ENCODE measurements at regions not wholly inside any gene's neighbourhood (a gene's known extent, or its start where the extent isn't known, plus 50 kb on each side); places are given as distances from the start of the nearest gene placed in this dataset.

- BruUV-seq (replicated peaks) = no TSS peak
- POLR2A ChIA-PET (ENCODE audit: low non-redundant PET) = no interaction called here
- no peak for DNase-seq (ENCODE audit: low spot score)
- CTCF ChIA-PET = no interaction called here
- Histone ChIP-seq H3K27me3 (replicated peaks; ENCODE audit: insufficient read depth, low read depth, low read length, poor library complexity) (peaks cover 3% of the 10 kb centered on the region), H3K4me1 (ENCODE audit: insufficient read depth, low read length, poor library complexity, severe bottlenecking) (no peaks in the 10 kb centered on the region), H3K27ac (ENCODE audit: low read depth, low read length, poor library complexity, severe bottlenecking) (no peak overlapping the region), H3K36me3 (ENCODE audit: insufficient read depth, low read length, poor library complexity, severe bottlenecking) (no peaks in the 10 kb centered on the region), H3K4me3 (ENCODE audit: low read depth, low read length, poor library complexity, severe bottlenecking) (no peak overlapping the region), H3K9me3 (ENCODE audit: low read depth, low read length, poor library complexity, severe bottlenecking) (no peaks in the 10 kb centered on the region)
- intact Hi-C loops (cut with micrococcal nuclease; ENCODE audit: unreplicated experiment) = no loop called here
- TF ChIP-seq EZH2 (IDR thresholded peaks at IDR 0.05; ENCODE audit: borderline replicate concordance, low read depth, low read length, poor library complexity, severe bottlenecking) (no peak), CTCF (conservative IDR thresholded peaks at IDR 0.05; ENCODE audit: low read depth, low read length) (no peak)
Observed at GRCh38 chr5:98041661-98042060, 731.8 kb upstream of the RGMB start.

DNA sequence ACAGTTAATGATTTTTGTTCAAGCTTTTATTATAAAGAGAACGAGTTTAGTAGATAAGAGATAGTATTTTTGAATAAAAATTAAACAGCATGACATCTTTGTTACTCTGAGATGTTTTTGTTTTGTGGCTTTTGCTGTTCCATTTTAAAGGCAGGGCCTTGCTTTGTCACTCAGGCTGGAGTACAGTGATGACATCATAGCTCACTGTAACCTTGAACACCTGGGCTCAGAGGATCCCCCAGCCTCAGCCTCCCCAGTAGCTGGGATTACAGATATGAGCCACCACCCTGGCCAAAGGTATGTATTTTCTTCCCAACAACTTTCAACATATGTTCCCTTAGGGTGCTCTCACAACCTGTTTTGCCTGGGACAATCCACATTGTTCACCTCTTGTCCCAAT, 730.9 kb upstream of the RGMB start:
- TF ChIP-seq CTCF (conservative IDR thresholded peaks at IDR 0.05; ENCODE audit: low read depth, low read length) (no peak), EZH2 (IDR thresholded peaks at IDR 0.05; ENCODE audit: borderline replicate concordance, low read depth, low read length, poor library complexity, severe bottlenecking) (no peak)
- H3K4me1 ChIP-seq (ENCODE audit: insufficient read depth, low read length, poor library complexity, severe bottlenecking) = no peaks in the 10 kb centered on the region
- H3K9me3 ChIP-seq (ENCODE audit: low read depth, low read length, poor library complexity, severe bottlenecking) = no peaks in the 10 kb centered on the region
- CTCF ChIA-PET = no interaction called here
- H3K4me3 ChIP-seq (ENCODE audit: low read depth, low read length, poor library complexity, severe bottlenecking) = no peak overlapping the region
- H3K36me3 ChIP-seq (ENCODE audit: insufficient read depth, low read length, poor library complexity, severe bottlenecking) = no peaks in the 10 kb centered on the region
- peaks cover 3% of the 10 kb centered on the region for H3K27me3 ChIP-seq (replicated peaks; ENCODE audit: insufficient read depth, low read depth, low read length, poor library complexity)
- DNase-seq (ENCODE audit: low spot score) = no peak
- no TSS peak for BruUV-seq (replicated peaks)
- H3K27ac ChIP-seq (ENCODE audit: low read depth, low read length, poor library complexity, severe bottlenecking) = no peak overlapping the region
- intact Hi-C loops (cut with micrococcal nuclease; ENCODE audit: unreplicated experiment) = no loop called here
- POLR2A ChIA-PET (ENCODE audit: low non-redundant PET) = no interaction called here

GRCh38 chr5:98042961-98043360, 730.5 kb upstream of the RGMB start:
- TF ChIP-seq CTCF (conservative IDR thresholded peaks at IDR 0.05; ENCODE audit: low read depth, low read length) (no peak), EZH2 (IDR thresholded peaks at IDR 0.05; ENCODE audit: borderline replicate concordance, low read depth, low read length, poor library complexity, severe bottlenecking) (no peak)
- intact Hi-C loops (cut with micrococcal nuclease; ENCODE audit: unreplicated experiment) = no loop called here
- no peak for DNase-seq (ENCODE audit: low spot score)
- no peak overlapping the region for H3K4me3 ChIP-seq (ENCODE audit: low read depth, low read length, poor library complexity, severe bottlenecking)
- H3K4me1 ChIP-seq (ENCODE audit: insufficient read depth, low read length, poor library complexity, severe bottlenecking) = no peaks in the 10 kb centered on the region
- no TSS peak for BruUV-seq (replicated peaks)
- POLR2A ChIA-PET (ENCODE audit: low non-redundant PET) = no interaction called here
- no peak overlapping the region for H3K27ac ChIP-seq (ENCODE audit: low read depth, low read length, poor library complexity, severe bottlenecking)
- H3K9me3 ChIP-seq (ENCODE audit: low read depth, low read length, poor library complexity, severe bottlenecking) = no peaks in the 10 kb centered on the region
- no peaks in the 10 kb centered on the region for H3K36me3 ChIP-seq (ENCODE audit: insufficient read depth, low read length, poor library complexity, severe bottlenecking)
- peaks cover 3% of the 10 kb centered on the region for H3K27me3 ChIP-seq (replicated peaks; ENCODE audit: insufficient read depth, low read depth, low read length, poor library complexity)
- CTCF ChIA-PET = no interaction called here
